ENCODE measurements at regions not wholly inside any gene's neighbourhood (a gene's known extent, or its start where the extent isn't known, plus 50 kb on each side); places are given as distances from the start of the nearest gene placed in this dataset.

DNA sequence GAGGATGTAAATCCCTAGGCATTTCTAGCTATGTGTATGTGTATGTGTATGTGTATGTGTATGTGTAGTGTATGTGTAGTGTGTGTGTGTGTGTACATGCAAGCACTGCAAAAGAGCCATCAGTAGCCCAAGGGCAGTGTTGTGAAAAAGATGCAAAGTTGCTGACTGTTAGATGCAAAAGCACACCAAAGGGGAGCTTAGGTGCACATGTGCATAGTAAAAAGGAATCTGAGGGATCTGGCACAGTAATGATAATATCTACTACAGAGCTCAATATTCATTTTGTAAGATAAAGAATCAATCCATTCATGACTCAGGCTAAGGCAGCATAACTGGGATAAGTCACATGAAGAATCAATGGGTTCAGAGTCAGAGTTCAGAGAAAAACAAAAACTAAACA is 80.2 kb downstream of the TMEM47 start:
- Histone ChIP-seq H3K27me3 (ENCODE audit: control insufficient read depth, insufficient read depth, low read length) (no peaks in the 10 kb centered on the region), H3K4me3 (ENCODE audit: insufficient read depth, low read depth, low read length) (no peak overlapping the region), H3K36me3 (replicated peaks; ENCODE audit: control insufficient read depth, insufficient read depth, low read length) (no peaks in the 10 kb centered on the region)
- DNase-seq = no peak

DNA sequence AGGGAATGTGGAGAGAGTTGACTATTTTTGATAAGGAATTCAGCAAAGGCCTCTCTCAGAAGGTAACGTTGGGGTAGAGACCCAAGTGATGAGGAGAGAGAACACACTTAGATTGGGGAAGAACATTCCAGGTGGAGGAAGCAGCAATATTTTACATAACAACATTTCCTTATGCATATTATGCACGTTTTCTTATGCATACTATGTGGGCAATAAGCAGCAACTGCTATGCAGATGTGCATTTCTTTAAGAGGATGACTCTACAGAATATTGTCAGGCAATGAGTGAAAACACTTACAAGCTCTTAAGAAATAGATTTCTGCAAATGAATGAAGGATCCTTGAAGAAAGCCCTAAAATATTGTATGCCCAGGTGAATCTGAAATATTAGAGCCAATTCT is 91.1 kb downstream of the TMEM47 start:
- no peaks in the 10 kb centered on the region; the same call in 1 of the 2 replicates for H3K36me3 ChIP-seq (replicated peaks; ENCODE audit: control insufficient read depth, insufficient read depth, low read length)
- no peak overlapping the region for H3K4me3 ChIP-seq (ENCODE audit: insufficient read depth, low read depth, low read length)
- H3K27me3 ChIP-seq (ENCODE audit: control insufficient read depth, insufficient read depth, low read length) = no peaks in the 10 kb centered on the region
- DNase-seq = no peak

DNA sequence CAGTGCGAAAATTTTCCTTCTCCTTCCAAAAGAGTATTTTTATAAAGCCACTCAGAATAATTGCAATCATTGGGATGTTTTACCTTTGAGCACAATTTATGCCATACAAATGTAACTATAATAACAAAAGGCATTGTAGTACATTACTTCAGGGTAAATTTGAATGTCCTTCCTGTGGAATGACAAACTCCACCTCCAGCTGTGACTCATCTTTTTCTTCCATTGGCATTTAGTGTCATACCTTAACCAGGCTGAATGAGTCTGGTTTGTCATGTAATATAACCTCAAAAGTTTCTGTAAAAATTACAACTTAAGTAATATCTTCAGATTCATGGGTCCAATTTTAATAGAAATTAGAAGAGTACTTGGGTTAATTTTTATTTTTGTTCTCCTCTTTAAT is 93.3 kb downstream of the TMEM47 start:
- H3K27me3 ChIP-seq (ENCODE audit: control insufficient read depth, insufficient read depth, low read length) = no peaks in the 10 kb centered on the region
- no peaks in the 10 kb centered on the region for H3K36me3 ChIP-seq (replicated peaks; ENCODE audit: control insufficient read depth, insufficient read depth, low read length)
- H3K4me3 ChIP-seq (ENCODE audit: insufficient read depth, low read depth, low read length) = no peak overlapping the region
- no peak for DNase-seq

DNA sequence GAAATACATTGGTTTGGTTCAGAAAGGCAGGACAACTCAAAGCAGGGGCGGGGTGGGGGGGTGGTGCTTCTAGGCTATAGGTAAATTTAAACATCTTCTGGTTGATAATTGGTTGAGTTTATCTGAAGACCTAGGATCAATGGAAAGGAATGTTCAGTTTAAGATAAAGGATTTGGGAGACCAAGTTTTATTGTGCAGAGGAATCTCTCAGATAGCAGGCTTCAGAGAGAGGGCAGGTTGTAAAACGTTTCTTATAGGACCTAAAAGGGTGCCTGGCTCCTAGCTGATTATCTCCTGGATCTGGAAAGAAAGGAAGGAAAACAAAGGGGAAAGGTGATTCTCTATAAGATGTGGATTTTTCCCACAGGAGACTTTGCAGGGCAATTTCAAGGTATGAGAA is 94.0 kb downstream of the TMEM47 start:
- DNase-seq = no peak
- Histone ChIP-seq H3K4me3 (ENCODE audit: insufficient read depth, low read depth, low read length) (no peak overlapping the region), H3K27me3 (ENCODE audit: control insufficient read depth, insufficient read depth, low read length) (no peaks in the 10 kb centered on the region), H3K36me3 (replicated peaks; ENCODE audit: control insufficient read depth, insufficient read depth, low read length) (no peaks in the 10 kb centered on the region)

DNA sequence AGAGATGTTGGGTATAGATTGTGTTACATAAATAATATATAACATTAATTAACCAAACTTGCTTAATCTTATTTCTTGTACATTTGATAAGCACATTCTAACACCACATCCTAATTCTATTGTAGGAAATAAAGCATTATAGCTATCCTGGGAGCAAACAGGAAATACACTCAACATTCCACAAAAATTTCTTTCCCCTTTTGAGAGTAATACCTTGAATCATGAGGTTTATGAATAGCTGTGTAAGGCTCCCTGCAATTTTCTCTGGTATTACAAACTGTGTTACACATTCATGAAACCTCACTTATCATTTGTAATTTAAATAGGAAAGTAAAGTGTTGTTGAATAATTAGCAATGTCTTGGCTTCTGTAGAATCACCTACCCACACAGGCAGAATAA is 95.1 kb downstream of the TMEM47 start:
- no peaks in the 10 kb centered on the region for H3K27me3 ChIP-seq (ENCODE audit: control insufficient read depth, insufficient read depth, low read length)
- no peaks in the 10 kb centered on the region for H3K36me3 ChIP-seq (replicated peaks; ENCODE audit: control insufficient read depth, insufficient read depth, low read length)
- no peak for DNase-seq
- no peak overlapping the region for H3K4me3 ChIP-seq (ENCODE audit: insufficient read depth, low read depth, low read length)

DNA sequence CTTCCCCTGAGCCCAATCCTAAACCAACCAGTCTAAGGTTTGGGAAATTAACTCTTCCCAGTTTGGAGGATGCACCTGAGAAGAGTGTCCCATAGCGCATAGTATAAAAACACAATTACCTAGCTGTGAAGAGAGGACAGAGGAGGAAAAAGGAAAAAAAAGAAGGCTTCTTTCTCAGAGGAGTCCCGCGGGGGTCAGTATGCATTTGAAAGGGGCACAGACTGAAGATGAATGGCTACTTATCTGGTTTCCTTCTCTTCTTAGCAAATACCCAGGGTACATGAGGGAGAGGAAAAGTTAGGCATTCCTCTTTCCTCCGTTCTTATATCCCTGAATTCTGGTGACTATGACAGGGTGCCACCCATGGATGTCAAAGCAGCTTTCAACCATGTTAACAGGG is 96.9 kb downstream of the TMEM47 start:
- H3K27me3 ChIP-seq (ENCODE audit: control insufficient read depth, insufficient read depth, low read length) = peaks cover 14% of the 10 kb centered on the region
- no peak for DNase-seq
- H3K4me3 ChIP-seq (ENCODE audit: insufficient read depth, low read depth, low read length) = no peak overlapping the region
- no peaks in the 10 kb centered on the region for H3K36me3 ChIP-seq (replicated peaks; ENCODE audit: control insufficient read depth, insufficient read depth, low read length)

DNA sequence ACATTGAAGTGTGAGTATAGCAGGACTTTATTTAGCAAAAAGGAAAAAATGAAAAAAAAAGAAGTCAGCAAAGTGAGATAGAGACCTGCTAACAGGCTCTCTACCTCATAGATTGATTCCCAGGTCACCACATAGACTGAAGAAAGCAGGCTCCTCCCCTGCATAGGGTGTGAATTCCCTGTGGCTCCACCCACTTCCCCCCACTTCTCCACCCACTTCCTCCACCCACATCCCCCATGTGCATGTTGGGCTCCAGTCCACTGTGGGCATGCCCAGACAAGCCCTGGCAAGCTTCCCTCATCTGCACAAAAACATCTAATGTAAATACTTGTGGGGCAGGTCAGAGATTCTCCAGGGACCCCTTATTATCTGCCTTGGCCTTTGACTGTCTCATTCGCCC is 97.8 kb downstream of the TMEM47 start:
- H3K27me3 ChIP-seq (ENCODE audit: control insufficient read depth, insufficient read depth, low read length) = peaks cover 14% of the 10 kb centered on the region
- H3K36me3 ChIP-seq (replicated peaks; ENCODE audit: control insufficient read depth, insufficient read depth, low read length) = no peaks in the 10 kb centered on the region
- DNase-seq = peak; percentile 2
- no peak overlapping the region for H3K4me3 ChIP-seq (ENCODE audit: insufficient read depth, low read depth, low read length)

DNA sequence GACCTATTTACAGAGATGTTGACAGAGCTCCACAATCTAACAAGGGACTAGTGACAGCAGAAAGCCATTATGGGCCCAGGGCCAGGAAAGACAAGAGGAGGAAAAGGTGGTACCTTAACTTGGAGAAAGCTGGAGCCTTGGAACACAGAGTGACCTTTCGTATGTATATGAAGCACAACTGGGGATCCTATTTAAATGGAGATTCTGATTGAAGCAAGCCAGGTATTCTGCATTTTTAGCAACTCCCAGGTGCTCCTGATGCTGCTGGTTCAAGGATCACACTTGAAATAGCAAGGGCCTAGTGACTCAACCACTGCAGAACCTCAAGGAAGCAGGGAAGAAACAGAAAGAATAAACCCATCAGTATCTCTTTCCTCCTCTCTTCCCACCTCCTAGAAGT is 99.4 kb downstream of the TMEM47 start:
- peak; percentile 23 for DNase-seq
- Histone ChIP-seq H3K36me3 (replicated peaks; ENCODE audit: control insufficient read depth, insufficient read depth, low read length) (no peaks in the 10 kb centered on the region), H3K4me3 (ENCODE audit: insufficient read depth, low read depth, low read length) (no peak overlapping the region), H3K27me3 (ENCODE audit: control insufficient read depth, insufficient read depth, low read length) (peaks cover 14% of the 10 kb centered on the region)

DNA sequence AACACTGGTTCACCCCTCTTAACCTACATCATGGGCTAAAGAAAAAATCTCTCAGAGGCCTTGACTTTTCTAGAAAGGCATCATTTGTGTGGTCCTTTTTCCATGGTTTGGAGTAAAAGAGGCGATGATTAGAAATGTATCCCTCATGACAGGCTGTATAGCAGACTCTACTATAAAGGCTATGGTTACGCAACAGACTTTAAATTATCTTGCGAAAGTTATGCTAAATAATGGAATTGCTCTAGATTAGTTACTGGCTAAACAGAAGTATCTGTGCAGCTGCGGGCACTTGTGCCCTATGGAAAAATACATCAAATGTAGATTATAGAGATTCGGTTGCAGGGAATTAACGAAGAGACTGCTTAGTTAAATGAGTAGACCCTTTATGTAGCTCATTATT is 101.6 kb downstream of the TMEM47 start:
- DNase-seq = no peak
- H3K27me3 ChIP-seq (ENCODE audit: control insufficient read depth, insufficient read depth, low read length) = peaks cover 14% of the 10 kb centered on the region
- H3K36me3 ChIP-seq (replicated peaks; ENCODE audit: control insufficient read depth, insufficient read depth, low read length) = no peaks in the 10 kb centered on the region
- H3K4me3 ChIP-seq (ENCODE audit: insufficient read depth, low read depth, low read length) = no peak overlapping the region

DNA sequence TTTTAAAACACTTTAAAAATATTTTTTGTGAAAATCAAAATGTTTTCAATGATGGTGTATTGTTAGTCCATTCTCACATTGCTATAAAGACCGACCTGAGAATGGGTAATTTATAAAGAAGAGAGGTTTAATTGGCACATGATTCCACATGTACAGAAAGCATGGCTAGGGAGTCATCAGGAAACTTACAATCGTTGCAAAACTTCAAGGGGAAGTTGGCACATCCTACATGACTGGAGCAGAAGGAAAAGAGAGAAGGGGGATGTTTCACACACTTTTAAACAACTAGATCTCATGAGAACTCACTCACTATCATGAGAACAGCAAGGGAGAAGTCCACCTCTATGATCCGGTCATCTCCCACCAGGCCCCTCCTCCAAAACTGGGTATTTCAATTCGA is 110.7 kb downstream of the TMEM47 start:
- Histone ChIP-seq H3K27me3 (ENCODE audit: control insufficient read depth, insufficient read depth, low read length) (no peaks in the 10 kb centered on the region), H3K36me3 (replicated peaks; ENCODE audit: control insufficient read depth, insufficient read depth, low read length) (no peaks in the 10 kb centered on the region), H3K4me3 (ENCODE audit: insufficient read depth, low read depth, low read length) (no peak overlapping the region)
- no peak for DNase-seq

DNA sequence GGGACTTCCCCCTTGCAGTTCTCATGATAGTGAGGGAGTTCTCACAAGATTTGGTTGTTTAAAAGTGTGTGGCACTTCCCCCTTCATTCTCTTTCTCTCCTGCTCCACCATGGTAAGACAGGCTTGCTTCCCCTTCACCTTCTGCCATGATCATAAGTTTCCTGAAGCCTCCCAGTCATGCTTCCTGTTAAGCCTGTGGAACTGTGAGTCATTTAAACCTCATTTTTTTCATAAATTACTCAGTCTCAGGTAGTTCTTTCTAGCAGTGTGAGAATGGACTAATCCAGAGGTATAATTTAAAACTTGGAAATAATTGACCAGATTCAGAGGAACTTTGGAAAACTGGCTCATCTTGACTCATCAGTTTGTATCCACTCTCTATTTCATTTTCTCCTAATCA is 129.0 kb downstream of the TMEM47 start:
- DNase-seq = no peak
- no peaks in the 10 kb centered on the region for H3K27me3 ChIP-seq (ENCODE audit: control insufficient read depth, insufficient read depth, low read length)
- no peak overlapping the region for H3K4me3 ChIP-seq (ENCODE audit: insufficient read depth, low read depth, low read length)
- H3K36me3 ChIP-seq (replicated peaks; ENCODE audit: control insufficient read depth, insufficient read depth, low read length) = no peaks in the 10 kb centered on the region

DNA sequence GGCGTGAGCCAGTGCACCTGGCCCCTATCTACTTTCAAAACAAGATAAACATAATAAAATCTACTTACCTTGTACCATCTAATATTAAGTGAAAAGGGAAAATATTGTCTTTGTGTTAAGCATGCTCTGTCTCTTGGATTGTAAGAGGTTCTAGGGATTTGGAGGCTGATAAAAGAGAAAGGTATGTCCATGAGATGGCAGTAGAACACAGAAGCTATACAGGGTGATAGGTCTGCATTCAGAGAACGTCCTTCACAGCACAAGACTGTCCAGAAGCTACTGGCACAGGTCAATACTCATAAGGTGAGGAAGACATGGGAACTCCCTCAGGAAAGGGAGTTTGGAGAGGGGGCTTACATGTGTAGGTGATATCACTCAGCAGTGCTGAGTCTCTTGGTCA is 135.5 kb downstream of the TMEM47 start:
- Histone ChIP-seq H3K27me3 (ENCODE audit: control insufficient read depth, insufficient read depth, low read length) (no peaks in the 10 kb centered on the region), H3K4me3 (ENCODE audit: insufficient read depth, low read depth, low read length) (no peak overlapping the region), H3K36me3 (replicated peaks; ENCODE audit: control insufficient read depth, insufficient read depth, low read length) (no peaks in the 10 kb centered on the region)
- peak; percentile 26 for DNase-seq

DNA sequence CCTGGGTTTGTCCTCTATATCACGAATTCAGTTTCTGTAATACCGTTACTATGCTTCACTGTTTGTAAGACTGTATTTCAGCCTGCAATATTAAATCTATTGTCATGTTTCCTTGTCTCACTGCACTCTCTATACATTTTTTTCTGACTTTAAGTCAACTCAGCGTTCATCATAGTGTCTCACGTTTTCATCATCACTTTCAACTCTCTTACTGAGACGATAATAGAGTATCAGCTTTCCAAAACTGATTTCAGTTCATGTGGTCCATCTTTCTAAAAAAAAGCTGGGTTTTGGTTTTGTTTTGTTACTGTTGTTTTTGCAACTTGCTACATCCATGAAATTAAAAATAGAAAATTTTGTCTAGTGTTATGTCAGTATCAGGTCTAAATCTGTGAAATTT is 147.7 kb downstream of the TMEM47 start:
- H3K4me3 ChIP-seq (ENCODE audit: insufficient read depth, low read depth, low read length) = no peak overlapping the region
- H3K36me3 ChIP-seq (replicated peaks; ENCODE audit: control insufficient read depth, insufficient read depth, low read length) = no peaks in the 10 kb centered on the region
- DNase-seq = no peak

DNA sequence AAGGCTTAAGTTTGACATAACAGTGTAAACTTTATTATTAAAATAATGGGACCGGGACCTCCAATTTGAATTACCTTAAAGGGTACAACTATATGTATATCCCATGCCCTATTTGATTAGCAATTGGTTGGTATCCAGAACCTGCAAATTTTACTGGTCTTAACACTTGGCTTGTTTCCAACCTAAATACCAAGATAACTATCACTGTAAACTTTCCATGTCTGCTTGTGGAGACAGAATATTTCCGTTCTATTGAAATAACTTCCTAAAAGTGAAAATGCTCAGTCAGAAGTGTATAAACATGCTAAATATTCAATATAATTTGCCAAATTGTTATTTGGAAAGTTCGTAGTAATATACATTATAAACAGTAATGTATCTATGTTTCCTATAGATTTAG is 154.0 kb downstream of the TMEM47 start:
- Histone ChIP-seq H3K27me3 (ENCODE audit: control insufficient read depth, insufficient read depth, low read length) (no peaks in the 10 kb centered on the region), H3K36me3 (replicated peaks; ENCODE audit: control insufficient read depth, insufficient read depth, low read length) (no peaks in the 10 kb centered on the region), H3K4me3 (ENCODE audit: insufficient read depth, low read depth, low read length) (no peak overlapping the region)
- no peak for DNase-seq

More for the DNA sequence above, 147.7 kb downstream of the TMEM47 start:
- no peaks in the 10 kb centered on the region for H3K27me3 ChIP-seq (ENCODE audit: control insufficient read depth, insufficient read depth, low read length)

DNA sequence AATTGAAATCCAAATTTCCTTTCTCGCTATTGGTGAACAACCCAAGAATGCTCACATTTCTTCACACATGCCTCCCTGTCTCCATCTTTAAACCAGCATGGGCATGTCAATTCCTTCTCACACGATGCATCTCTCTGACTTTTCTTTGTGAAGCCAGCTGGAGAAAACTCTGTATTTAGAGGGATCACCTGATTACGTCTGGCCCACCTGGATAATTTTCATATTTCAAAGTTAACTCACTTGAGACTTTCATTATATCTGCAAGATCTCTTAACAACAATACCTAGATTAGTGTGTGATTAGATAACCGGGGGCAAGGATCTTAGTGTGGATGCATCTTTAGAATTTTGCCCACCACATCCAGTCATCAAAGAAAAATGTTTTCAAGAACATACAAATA is 164.0 kb downstream of the TMEM47 start:
- Histone ChIP-seq H3K27me3 (ENCODE audit: control insufficient read depth, insufficient read depth, low read length) (no peaks in the 10 kb centered on the region), H3K36me3 (replicated peaks; ENCODE audit: control insufficient read depth, insufficient read depth, low read length) (no peaks in the 10 kb centered on the region), H3K4me3 (ENCODE audit: insufficient read depth, low read depth, low read length) (no peak overlapping the region)
- no peak for DNase-seq

DNA sequence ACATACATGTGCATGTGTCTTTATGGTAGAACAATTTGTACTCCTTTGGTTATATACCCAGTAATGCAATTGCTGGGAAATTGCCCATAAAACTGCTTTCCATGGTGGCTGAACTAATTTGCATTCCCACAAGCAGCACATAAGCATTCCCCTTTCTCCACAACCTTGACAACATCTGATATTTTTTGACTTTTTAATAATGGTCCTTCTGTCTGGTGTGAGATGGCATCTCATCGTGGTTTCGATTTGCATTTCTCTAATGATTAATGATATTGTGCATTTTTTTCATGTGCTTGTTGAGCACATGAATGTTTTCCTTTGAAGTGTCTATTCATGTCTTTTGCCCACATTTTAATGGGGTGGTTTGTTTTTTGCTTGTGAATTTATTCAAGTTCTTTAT is 166.0 kb downstream of the TMEM47 start:
- H3K4me3 ChIP-seq (ENCODE audit: insufficient read depth, low read depth, low read length) = no peak overlapping the region
- no peak for DNase-seq
- H3K36me3 ChIP-seq (replicated peaks; ENCODE audit: control insufficient read depth, insufficient read depth, low read length) = no peaks in the 10 kb centered on the region
- H3K27me3 ChIP-seq (ENCODE audit: control insufficient read depth, insufficient read depth, low read length) = no peaks in the 10 kb centered on the region
